Central memory CD4-positive, alpha-beta T cell (primary cell): ENCODE measurements at regions not wholly inside any gene's neighbourhood (a gene's known extent, or its start where the extent isn't known, plus 50 kb on each side); places are given as distances from the start of the nearest gene placed in this dataset.
"Not testable (repeated sequence)": the region's sequence is repeated elsewhere in the genome, so short reads cannot be mapped to it uniquely, and the experiment has no call there.

ENCODE experiments used
- DNase-seq: peaks from one replicate; pipeline ENCODE4 v3.0.0; 2022

DNA sequence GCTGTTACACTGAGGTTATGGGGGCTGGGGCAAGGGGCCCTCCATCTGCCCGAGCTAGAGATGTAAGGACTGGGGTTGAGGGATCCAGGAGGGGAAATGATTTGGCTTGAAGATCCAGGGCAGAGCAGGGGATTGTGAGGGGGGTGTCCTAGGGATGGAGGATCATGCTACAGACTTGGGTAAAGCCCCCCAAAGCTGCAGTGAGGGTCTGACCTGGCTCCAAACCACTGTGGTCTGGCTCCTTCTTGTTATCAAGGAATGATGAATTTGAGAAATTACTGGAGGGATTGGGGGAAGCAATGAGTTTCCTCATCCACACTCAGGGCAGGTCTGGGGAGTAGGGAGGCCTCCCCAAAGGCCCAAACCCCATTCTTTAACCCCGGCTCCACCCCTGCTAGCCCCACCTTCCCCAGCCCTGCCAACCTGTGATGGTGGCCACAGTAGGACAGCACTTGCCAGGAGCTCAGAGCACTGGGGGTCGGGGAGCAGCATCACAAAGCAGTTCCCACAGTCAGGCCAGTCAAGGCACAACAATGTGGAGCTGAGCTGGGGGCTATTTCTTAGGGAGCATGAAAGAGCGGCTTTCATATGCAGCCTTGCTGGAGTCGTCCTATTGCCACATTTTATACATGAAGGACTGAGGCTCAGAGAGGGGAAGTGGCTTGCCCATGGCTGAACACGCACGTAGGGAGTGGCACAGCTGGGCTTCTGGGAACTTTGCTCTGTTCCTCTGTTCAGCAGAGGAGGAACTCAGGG, 165.5 kb downstream of the EFNB1 start:
- DNase-seq, result no peak

DNA sequence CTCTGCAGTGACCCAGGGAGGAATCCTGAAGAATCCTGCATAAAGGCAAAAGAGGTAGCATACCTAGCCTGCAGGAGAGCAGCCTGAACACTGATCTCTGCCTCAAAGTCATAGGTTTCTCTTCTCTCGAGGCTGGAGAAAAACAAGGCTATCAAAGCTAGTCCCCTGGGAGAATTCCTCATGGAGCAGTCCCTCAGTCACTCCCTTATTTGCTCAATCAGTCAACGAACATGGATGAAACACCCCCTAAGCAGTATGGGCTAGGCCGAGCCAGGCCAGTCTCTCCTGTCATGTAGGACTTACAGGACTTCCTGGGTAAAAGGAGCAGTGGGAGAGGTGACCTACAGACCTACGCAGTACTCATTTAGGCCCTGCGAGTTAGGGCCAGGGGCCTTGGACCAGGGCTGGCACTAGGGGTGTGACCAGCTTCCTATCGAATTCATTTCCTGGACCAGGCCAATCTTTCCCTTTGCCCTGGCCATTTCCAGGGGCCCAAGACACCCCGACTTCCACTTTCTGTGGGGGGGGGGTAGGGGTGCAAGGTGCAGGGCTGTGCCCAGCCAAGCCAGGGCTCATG, 164.1 kb downstream of the EFNB1 start:
- DNase-seq, result no peak

DNA sequence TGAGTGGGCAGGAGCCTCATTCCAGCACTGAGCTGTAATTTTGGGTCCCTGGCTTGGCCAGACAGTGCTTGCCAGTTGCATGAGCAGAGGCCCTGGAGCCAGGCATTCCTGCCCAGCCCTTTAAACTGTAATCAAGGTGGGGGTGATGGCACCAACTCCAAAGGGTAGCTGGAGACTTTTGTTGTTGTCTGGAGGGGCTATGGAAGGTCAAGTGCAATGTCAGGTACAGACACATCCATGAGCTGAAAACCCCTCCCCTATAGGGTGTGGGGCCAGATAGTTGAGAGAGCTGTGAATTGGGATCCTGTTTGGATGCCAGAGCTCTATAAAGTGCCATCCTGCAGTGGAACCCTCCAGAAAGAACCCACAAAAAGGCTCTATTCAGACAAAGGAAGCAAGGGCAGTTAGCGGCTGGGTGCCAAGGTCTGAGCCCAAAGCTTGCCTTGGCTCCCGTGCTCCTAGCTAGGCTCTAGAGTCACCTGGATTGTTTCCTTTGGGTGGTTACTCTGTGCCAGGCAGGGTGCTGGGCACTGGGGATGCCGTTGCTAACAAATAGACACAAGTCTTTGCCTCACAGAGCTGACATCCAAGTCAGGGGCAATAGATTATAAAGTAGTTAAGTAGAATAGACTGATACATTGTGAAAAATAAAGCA, 163.0 kb downstream of the EFNB1 start:
- DNase-seq, result no peak

DNA sequence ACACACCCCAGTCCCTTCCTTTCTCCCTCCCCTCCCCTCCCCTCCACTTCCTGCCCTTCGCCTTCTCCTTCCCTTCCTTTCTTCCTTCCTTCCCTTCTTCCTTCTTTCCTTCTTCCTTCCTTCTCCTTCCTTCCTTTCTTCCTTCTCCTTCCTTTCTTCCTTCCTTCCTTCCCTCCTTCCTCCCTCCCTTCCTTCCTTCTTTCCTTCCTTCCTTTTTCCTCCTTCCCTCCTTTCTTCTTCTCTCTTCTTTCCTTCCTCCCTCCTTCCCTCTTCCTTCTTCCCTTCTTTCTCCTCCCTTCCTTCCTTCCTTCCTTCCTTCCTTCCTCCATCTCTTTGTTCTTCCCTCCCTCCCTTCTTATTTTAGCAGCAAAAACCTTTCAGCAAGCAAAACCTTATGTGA, 162.1 kb downstream of the EFNB1 start:
- DNase-seq, result no peak

DNA sequence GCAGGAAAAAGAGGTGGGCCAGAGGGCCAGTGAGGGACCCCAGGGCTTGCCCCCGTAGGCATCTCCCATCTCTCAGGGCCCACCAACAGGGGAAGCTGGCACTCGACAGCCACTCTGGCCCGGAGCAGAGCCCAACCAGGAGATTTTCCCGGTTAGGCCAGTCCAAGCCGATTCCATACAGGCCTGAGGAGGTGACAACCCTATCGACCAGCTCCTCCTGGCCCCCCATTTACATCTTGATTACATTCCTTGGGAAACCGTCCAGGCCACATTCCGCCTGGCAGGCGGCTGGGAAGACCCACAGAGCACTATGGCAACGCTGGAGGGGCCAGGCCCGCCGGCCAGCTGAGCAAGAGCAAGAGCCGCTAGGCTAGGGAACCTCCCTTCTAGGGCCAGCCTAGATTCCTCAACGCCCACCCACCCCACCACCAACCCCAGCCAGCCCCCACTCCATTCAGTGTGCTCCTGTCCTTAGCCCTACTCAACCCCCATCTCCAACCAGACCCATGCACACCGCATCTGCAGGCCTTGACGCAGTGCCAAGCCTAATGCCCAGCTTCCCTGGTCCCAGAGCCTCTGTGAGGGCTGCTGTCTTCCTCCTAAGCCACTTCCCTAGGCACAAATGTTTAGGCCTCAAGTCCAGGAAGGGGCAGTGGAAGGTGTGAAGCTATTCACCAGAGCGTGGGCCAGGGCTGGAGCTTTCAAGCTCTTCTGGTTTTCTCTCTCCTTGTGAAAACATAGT, 161.2 kb downstream of the EFNB1 start:
- no peak for DNase-seq

DNA sequence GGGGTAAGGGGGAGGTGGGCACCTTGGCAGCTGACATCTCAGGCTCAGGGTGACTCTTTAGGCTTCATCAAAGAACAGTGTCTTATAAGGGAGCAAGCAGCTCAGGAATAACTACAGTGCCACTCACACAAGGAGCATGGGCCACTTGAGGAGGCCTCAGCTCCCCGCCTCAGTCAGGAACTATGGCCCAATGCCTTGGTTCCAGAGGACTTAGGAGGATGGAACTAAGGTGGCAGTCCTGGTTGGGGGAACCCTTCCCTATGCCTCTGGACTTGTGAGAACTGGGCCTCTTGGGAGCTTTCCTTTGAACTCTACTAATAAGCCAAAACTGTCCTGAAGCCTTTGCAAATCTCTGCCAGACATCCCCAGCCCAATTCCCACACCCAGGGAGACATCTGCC, 160.6 kb downstream of the EFNB1 start:
- DNase-seq, result no peak

DNA sequence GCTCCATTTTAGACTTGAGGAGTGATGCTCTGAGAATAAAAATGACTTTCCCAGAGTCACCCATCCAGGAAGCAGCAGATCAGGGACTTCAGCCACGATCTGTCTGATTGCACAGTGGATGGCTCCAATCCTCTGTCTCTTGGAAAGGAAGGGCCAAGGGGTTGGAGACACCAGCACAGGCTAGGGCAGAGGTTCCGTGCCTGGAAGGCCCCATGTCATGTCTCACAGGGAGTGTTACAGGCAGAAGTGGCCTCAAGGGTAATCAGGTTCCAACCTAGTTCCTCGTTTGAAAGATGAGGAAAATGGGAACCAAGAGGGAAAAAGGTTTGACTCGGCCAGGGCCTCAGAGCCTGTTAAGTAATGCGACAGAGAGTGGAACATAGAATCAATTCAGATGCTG, 160.0 kb downstream of the EFNB1 start:
- DNase-seq, result no peak

DNA sequence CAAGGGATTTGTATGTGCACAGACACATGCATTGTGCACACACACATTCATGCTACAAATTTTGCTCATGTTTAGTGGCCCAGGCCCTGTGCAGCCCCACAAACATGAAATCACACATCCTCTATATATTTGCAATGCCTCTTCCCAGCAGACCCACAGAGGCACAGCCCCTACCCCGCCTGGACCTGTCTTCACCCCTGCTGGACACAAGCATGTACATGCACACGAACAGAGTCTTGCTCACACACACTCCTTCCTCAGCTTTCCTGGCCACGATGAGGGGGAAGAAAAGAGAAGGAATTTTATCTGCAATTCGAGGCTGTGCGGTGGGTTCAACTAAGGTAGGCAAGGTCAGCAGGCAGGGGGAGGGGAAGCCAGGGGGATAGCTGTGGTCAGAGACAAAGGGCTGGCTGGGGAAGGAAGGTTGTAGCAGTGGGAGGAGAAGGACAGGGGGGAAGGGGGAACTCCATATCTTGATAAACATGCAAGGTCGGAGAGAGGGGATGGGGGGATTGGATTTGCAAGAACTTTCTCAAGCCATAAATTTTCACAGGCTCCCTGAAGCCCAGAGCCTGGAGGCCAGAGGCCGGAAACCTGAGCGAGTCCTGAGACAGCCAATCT, 156.4 kb downstream of the EFNB1 start:
- DNase-seq, result no peak

DNA sequence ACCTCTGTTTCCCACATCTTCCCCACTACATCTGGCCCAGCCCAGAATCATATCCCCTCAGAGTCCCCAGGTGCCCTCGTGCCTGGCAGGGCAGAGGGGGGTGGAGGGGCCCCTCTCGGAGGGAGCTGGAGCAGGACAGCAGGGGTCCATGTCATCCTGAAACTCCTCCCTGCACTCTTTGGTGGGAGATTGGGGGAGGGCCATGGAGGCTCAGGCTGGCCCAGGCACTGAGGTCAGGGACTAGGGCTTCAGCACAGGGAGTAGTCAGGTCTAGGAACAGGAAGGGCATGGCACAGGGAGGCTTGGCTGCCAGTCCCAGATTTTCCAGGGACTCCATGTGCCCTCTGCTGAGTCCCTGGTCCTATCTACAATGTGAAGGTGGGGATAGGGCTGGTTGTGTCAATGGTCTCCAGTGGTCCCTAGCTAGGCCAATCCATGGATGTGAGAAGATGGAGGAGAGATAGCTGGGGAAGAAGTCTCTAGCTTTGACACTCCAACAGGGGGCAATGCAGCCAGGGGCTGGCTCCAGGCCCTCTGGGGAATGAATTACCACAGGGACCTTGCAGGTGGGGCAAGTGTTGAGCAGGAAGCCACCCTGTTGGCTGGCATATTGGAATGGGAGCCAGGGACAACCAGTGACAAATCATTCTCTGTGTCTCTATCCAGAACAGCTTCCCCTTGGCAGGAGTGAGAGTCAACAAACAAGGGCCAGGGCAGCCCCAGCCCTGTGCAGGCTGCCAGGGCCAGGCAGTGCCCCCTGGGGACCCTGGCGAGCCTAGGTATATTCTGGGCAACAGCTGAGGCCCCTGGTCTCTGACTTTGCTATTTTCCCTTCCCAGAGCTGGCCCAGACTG, 154.4 kb downstream of the EFNB1 start:
- no peak for DNase-seq

DNA sequence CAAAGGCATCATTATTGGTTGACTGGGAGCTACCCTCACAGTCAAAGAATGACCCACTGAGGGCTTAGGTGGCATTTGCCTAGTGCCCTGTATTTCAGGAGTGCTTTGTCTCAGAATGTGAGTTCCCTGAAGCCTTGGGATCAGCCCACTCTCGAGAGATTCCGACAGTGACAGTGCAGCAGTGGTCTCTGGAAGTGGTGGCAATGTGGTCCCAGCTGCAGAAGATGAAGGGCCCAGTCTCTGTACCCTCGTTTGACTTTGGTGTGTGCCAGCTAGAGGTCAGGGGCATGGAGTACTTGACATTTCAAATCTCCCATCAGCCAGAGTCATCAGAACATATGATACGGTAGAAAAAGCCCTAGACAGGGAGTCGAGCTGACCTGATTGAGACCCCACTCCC, 153.7 kb downstream of the EFNB1 start:
- no peak for DNase-seq

DNA sequence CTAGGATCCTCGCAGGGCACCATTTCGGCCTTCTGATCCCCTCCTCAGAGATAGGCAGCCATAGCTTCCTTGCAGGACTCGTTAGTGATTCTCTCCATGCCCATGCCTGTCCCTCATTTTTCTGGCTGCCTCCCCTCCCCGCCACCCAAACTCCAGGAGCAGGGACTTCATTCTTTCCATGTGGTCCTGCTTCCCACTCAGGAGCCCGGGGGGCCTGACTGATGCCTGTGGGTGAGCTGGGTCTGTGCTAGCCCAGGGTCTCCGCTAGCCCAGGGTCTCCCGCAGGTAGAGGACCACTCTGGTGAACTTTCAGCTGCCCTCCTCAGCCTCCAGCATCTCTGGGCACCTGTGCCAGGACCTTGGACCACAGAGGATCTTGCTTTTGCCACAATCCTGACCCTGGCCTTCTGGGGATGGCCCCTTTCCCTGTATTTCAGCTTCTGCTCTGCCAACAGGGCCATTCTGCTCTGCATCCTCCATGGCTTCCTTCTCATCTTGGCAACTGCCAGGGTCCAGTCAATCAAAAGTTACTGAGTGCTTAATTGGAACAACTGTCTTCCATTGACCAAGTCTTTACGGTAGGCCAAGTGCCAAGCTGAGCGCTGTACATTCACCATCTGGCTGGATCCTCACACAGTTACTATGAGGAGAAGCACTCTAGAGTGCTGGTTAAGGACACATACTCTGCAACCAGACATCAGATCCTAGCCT, 152.2 kb downstream of the EFNB1 start:
- no peak for DNase-seq

DNA sequence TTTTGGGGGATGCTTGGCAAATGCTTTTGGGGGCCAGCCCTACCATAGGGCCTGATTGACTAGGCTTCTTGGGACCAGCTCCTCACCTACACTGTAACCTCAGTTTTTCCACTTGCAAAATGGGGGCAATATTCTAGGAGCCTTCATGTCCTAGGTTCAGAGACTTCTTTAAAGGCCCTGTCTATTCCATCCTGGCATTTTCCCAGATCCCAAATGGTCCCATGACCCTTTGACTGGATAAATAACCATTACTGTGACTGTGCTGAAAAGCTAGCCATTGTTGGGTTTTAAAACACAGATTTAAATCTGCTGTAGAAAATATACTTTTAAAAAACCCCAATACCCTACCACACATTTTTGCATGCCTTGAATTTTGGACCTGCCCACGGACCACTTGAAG, 149.8 kb downstream of the EFNB1 start:
- DNase-seq, result no peak

DNA sequence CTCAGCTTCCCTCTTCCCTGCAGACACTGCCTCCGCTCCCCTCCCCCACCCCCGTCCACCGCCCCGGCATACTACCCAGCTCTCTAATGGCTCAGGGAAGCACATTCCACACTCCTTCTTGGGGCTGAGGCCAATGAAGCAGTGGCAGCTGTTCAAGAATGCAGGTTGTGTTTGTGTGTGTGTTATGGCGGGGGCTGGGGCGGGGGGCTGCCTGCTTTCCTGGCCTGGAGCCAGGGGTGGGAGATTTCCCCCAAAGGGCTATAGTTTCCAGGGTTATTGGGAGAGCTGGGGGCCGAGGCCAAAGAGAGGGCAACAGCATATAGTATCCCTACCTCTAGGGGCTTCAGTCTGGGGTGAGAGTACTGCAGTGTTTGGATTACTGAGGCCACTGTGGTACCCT, 149.4 kb downstream of the EFNB1 start:
- no peak for DNase-seq

DNA sequence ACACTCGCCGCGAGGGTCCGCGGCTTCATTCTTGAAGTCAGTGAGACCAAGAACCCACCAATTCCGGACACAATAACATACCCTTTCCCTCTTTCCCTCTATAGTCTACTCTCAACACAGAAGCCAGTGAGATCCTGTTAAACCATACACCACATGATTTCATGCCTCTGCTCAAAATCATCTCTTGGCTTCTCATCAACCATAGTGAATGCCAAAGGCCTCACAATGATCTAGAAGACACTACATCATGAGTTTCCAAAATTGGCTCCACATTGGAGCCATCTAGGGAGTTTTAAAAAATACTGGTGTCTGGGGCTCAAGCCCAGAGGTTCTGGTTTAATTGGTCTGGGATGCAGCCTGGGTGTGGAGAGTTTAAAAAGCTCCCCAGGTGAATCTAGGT, 124.5 kb downstream of the EFNB1 start:
- no peak for DNase-seq

DNA sequence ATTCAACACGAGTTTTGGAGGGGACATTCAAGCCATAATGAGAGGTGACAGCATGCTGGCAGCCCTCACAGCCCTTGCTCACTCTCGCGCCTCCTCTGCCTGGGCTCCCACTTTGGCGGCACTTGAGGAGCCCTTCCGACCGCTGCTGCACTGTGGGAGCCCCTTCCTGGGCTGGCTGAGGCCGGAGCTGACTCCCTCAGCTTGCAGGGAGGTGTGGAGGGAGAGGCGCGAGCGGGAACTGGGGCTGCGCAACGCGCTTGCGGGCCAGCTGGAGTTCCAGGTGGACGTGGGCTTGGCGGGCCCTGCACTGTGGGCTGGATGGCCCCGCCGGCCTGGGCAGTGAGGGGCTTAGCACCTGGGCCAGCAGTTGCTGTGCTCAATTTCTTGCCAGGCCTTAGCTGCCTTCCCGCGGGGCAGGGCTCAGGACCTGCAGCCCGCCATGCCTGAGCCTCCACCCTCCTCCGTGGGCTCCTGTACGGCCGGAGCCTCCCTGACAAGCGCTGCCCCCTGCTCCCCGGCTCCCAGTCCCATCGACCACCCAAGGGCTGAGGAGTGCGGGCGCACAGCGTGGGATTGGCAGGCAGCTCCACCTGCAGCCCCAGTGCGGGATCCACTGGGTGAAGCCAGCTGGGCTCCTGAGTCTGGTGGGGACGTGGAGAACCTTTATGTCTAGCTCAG, 123.3 kb downstream of the EFNB1 start:
- DNase-seq, result not testable (repeated sequence)

DNA sequence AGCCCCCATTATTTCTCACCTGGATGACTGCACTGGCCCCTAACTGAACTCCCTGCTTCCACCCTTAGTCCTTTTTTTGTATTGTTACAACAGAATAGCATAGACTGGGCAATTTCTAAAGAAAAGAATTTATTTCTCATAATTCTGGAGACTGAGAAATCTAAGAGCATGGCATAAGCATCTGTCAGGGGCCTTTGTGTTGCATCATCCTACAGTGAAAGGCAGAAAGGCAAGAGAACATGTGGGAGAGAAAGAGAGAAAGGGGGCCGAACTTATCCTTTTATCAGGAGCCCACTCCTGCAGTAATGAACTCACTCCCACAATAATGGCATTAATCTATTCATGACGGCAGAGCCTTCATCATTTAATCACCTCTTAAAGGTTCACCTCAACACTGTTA, 122.1 kb downstream of the EFNB1 start:
- no peak for DNase-seq

DNA sequence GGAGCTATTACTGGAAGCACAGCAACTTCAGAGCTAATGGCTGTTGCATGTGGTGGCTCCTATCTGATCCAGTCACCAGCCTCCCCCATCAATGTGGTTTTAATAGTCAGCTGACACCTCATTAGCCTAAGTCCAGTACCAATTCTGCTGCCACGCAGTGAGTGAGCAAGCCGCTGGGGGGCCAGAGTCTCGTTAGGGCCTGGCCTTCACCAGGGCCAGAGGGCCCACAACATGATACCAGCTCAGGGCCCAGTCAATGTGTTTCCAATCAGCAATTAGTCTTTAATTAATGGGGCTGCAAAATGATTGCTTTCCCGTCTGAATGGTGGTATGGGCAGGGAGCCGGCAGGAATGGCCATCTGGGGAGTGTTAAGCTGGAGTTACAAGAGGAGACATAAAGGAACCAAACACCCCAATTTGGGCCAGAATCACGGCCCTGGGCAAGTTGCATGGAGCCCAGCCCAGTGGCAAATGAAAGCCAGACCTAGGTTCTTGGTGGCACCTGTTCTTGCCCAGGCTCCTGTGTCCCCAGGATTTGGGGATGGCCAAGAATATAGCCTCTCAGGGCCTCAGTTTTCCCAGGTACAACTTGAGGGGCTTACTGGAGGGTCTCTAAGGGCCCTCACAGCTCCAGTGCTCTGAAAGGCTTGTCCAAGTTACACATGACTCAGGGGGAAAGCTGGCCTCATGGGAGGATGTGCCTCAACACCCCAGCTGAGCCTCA, 119.2 kb downstream of the EFNB1 start:
- DNase-seq, result no peak

DNA sequence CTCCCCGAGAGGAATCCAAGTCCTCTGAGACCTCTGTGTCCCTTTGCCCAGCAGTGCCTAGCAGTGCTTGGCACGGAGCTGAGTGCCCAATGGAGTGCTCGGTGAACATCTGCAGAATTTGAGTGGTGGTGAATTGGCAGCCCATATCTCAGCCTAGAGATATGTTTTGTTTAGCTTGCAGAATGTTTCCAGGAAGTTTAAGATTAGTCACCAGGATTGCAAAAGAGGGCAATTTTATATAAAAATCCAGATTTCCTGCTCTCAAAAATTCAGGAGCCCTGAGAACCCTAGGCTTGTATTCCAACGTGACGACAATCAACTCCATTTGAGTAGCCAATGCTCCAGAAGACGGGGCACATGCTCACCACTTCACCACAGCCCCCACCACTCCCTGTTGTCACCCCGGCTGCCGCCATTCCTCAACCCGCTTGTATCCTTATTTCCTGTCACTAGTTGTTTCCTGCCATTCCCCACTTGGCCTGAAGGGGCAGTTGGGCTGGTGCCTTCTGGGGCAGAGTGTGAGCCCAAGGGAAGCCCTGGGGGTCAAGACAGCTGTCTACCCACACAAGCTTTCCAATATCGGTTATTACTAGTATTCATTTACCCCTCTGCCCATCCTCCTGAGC, 116.9 kb downstream of the EFNB1 start:
- DNase-seq, result no peak

DNA sequence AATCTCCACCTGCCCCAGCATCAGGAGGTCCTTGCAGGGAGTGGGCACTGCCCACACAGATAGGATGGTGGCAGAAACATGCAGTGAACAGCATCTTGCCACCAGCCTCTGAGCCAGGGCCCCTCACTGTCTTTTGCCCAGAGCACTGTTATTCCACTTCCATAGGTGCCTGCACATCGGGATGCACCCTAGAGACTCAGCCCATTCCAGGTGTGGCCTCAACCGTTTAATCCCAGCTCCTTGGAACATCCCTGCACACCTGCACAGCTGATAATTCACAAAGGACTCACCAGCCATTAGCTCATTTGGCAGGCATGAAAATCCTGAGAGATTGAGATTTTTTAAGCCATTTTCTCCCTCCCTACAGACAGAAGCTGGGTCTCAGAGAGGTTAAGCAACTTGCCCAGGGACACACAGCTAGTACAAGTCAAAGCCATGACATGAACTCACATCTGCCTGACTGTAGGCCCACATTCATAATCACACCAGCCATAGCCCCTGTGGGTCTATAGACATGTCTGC, 116.3 kb downstream of the EFNB1 start:
- no peak for DNase-seq

DNA sequence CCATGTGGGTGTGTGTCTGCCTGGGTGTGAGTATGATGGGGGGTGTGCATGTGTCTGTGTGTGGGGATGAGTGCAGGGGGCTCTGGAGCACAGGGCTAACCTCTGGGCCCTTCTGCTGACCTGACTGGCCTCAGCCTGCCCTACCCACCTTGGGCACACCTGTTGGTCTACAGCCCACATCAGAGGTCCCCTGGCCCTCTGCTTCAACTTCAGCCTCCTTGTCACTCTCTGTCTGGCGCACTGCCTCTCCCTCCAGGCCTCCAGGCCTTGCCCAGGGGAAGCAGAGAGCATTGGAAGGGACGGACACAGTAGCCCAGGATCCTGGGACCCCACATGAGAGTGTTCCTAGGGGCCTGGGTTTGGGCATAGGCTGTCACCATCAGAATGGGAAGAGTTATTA, 115.4 kb downstream of the EFNB1 start:
- DNase-seq, result no peak
